ENCODE measurements at regions not wholly inside any gene's neighbourhood (a gene's known extent, or its start where the extent isn't known, plus 50 kb on each side); places are given as distances from the start of the nearest gene placed in this dataset.

GRCh38 chrX:151513472-151513871, 50.0 kb upstream of the PASD1 start:
- H3K27me3 ChIP-seq: no peaks in the 10 kb centered on the region
- DNase-seq (ENCODE audit: low read depth in 1 of 2, low spot score in 1 of 2): no peak
- H3K4me3 ChIP-seq: no peak overlapping the region
- H3K36me3 ChIP-seq: no peaks in the 10 kb centered on the region
- no peaks in the 10 kb centered on the region for H3K9me3 ChIP-seq (ENCODE audit: low read depth)
- no peak for TF ChIP-seq CTCF (IDR thresholded peaks at IDR 0.05; ENCODE audit: low read depth, low read length)
- no peak overlapping the region for H3K27ac ChIP-seq
- no peaks in the 10 kb centered on the region for H3K4me1 ChIP-seq (ENCODE audit: low read depth)

Data from cardiac muscle cell (in vitro differentiated cells and primary cell).